NOMO-1 treated with dmso at 0.1 percent for 144 hours (cell line): ENCODE measurements at regions not wholly inside any gene's neighbourhood (a gene's known extent, or its start where the extent isn't known, plus 50 kb on each side); places are given as distances from the start of the nearest gene placed in this dataset.

Source experiments
- DNase-seq: peaks from one replicate; lab custom pipeline; 2025; ENCODE audit not compliant: unreplicated experiment; lab: John Stamatoyannopoulos, UW

DNA sequence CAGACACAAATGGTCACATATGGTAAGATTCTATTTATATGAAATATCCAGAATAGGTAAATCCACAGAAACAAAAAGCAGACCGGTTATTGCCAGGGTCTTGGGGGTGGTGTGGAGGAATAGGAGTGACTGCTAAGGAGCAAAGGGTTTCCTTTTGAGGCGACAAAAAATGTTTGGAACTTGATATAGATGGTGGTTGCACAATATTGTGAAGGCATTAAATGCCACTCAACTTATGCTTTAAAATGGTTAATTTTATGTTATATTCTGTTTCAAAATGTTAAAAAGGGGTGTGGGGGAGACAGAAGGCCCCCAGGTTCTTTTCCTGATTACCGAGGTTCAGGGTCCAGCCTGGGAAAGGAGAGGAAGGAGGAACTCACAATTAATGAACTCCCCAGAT, 304.4 kb downstream of the RRAGC start:
- DNase-seq: no peak

GRCh38 chr1:38551318-38552307, 308.0 kb downstream of the RRAGC start:
- no peak for DNase-seq

GRCh38 chr1:38549191-38549590, 310.4 kb downstream of the RRAGC start:
- DNase-seq: no peak

GRCh38 chr1:38547321-38547720, 312.3 kb downstream of the RRAGC start:
- DNase-seq: no peak

- no peak for DNase-seq
These were observed 312.9 kb downstream of the RRAGC start for GRCh38 chr1:38546636-38547035.

DNA sequence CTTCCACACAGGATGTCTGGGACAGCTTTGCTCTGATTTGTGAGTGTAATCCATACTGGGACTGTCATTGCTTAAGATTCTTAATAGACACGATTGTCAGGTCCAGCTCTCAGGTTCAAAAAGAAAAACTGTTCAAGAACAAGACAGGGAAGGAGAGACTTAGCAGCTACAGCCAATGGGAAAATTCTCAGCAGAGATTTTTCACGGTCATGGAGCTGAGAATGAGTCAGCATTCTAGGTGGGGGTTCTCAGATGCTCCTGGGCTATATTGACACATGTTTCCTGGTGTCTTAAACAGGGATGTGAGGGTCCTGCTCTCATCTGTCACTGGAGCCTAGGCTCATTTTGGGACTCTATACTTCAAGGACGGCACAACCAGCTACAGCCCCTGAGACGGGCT, 318.3 kb downstream of the RRAGC start:
- DNase-seq: no peak

DNA sequence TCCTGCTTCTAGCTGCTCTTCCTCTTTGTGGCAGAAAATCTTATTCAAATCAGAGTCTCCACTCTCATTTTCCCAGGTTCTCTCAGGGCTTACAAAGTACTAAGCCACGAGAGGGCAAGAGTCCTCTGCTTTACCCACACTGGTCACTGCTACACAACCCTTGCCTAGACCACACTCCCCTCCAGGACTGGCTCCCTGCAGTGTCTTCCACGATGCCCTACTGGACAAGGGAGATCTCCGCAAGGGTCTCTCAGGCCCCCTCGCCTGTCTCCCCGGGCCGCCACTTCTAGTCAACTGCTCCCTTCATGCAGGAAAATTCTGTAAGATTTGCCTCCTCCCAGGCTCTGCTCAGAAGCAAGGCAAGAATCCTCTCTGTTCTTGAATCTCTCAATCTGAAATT, 319.6 kb downstream of the RRAGC start:
- no peak for DNase-seq

DNA sequence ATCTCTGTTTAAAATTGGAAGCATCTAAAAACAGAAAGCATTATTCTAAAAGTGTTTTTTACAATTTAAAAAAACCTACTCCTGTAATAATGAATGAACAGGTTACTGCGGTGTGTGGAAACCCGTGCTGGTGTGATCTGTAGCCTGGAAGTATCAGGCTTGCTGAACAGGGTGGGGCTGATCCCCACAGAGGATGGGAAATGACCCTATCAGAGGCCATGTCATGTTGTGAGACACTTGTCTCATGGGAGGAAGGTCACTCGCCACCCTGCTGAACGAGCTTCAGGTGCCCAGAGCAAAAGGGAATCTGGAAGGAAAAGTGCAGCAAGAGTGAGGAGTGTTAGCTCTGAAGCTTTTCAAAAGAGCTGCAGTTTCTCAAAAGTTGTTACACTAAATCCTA, 320.7 kb downstream of the RRAGC start:
- no peak for DNase-seq

DNA sequence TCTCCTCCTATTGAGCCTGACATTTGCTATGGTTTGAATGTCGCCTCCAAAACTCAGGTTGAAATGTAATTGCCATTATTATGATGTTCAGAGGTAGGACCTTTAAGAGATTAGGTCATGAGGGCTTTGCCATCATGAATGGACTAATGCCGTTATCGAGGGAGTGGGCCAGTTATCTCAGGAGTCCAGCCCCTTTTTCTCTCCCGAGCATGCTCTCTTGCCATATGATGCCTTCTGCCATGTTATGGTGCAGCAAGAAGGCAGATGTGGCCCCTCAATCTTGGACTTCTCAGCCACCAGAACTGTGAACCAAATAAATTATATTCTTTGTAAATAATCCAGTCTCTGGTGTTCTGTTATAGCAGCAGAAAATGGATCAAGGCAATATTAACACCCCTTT, 323.5 kb downstream of the RRAGC start:
- no peak for DNase-seq

DNA sequence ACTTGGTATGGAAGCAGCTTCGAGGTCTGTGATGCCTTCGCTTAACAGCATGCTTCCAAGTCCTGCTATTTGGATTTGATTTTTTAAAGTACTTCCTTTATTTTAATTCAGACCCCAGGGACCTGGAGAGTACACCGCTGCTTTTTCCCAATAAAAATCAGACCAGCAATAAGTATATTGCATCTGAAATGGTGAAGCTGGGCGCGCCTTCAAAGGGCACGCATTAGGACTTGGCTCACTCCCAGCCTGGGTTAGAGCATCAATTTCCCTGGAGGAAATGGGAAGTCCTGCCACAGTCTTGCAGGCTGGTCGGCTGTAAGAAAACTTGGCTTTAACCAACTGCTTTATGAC, 325.1 kb downstream of the RRAGC start:
- DNase-seq: no peak

DNA sequence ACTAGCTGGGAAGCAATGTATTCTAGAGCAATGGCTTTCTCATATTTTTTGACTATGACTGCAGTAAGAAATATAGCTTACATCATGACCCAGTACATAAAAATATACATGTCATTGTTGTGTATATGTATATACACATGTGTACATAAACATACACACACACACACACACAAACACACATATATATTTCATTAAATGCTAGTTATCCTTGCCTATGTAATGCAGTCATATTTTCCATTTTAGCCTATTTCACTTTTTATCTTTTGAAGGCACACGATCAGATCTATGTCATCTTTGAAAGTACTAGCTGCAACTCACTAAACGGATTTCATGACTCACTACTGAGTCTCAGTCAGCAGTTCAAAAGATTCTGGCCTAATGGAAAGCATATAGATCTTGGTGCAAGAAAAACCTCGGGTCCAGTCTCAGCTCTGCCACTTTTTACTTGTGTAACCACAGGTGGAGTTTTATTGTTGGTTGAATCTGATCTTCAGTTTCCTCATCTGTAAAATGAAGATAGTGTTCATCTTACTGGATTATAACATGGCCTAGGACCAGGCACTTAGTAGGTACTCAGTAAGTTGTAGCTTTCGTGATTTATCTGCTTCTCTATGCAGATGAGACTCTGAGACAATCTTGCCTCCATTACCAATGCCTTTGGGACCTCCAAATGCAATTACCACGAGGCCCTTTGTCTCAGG, 325.6 kb downstream of the RRAGC start:
- DNase-seq: no peak

- no peak for DNase-seq
These were observed 328.6 kb downstream of the RRAGC start for GRCh38 chr1:38530957-38531356.

DNA sequence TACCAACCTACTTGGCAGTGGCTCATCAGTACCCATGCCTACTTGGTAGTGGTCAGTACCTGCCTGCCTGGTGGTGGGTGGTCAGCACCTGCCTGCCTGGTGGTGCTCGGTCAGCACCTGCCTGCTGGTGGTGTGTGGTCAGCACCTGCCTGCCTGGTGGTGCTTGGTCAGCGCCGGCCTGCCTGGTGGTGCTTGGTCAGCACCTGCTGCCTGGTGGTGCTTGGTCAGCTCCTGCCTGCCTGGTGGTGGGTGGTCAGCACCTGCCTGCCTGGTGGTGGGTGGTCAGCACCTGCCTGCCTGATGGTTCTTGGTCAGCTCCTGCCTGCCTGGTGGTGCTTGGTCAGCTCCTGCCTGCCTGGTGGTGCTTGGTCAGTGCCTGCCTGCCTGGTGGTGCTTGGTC, 329.6 kb downstream of the RRAGC start:
- DNase-seq: no peak

DNA sequence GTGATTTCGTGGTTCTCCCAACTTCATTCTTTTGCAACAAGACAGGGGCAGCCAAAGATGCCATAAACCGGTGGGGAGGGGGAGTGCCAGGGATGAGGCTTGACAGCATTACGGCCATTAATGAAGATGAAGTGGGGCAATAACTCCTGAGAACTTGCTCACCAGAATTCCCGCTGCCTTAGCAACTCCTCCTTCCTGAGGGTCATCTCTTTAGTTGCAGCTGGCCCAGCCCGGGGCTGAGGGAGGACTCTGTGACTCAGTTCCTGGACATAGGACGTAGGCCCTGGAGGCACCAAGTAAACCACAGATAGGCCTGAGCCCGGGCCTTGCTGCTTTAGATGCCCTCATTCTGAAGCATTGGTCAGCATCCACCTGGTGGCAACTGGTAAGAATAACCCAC, 330.2 kb downstream of the RRAGC start:
- DNase-seq: no peak

GRCh38 chr1:38528623-38529022, 330.9 kb downstream of the RRAGC start:
- no peak for DNase-seq

DNA sequence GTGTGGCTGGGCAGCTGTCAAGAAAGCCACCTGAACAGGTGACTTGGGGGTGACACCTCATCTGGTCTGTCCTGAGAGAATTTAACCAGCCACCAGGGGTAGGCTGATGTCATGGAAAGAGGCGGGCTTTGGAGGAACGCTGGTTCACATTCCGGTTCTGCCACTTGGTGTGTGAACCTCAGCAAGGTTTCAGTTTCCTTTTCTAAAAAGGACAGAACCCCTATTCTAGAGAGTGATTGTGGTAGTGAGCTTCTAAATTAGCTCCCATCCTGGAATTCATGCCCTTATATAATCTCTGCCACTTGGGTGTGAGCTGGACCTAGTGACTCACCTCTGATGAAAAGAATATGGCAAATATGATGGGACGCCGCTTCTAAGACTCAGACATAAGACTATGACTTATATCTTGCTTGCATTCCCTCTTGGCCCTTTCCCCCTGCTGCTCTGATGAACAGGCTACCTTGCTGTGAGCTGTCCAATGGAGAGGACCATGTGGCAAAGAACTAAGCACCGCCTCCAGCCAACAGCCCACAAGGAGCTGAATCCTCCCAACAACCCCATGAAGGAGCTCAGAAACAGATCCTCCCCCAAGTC, 332.1 kb downstream of the RRAGC start:
- DNase-seq: no peak

GRCh38 chr1:38526046-38526445, 333.5 kb downstream of the RRAGC start:
- DNase-seq: no peak

- no peak for DNase-seq
These were observed 334.1 kb downstream of the RRAGC start for GRCh38 chr1:38525343-38526043.

- DNase-seq: no peak
These were observed 335.4 kb downstream of the RRAGC start for GRCh38 chr1:38524025-38524641.

GRCh38 chr1:38523568-38523939, 336.0 kb downstream of the RRAGC start:
- no peak for DNase-seq
